ENCODE measurements at regions not wholly inside any gene's neighbourhood (a gene's known extent, or its start where the extent isn't known, plus 50 kb on each side); places are given as distances from the start of the nearest gene placed in this dataset.

- TF ChIP-seq ZNF23 (tag by site-specific recombination; IDR thresholded peaks at IDR 0.05; ENCODE audit: borderline replicate concordance) (no peak), ZNF394 (tag by site-specific recombination; IDR thresholded peaks at IDR 0.05; ENCODE audit: borderline replicate concordance) (no peak), ZEB2 (tag by site-specific recombination; IDR thresholded peaks at IDR 0.05) (no peak)
These were observed 232.7 kb upstream of the ATP10A start (continued) for GRCh38 chr15:26095710-26096330.

GRCh38 chr15:26091184-26091583 is 228.1 kb upstream of the ATP10A start:
- TF ChIP-seq BCL11B (tag by site-specific recombination; IDR thresholded peaks at IDR 0.05; ENCODE audit: low read depth) (no peak), ZNF311 (tag by site-specific recombination; IDR thresholded peaks at IDR 0.05; ENCODE audit: borderline replicate concordance) (no peak), ZNF837 (tag by site-specific recombination; IDR thresholded peaks at IDR 0.05) (no peak), TCF7L2 (IDR thresholded peaks at IDR 0.05; ENCODE audit: borderline replicate concordance, low read depth, low read length) (no peak), ZXDB (tag by site-specific recombination; IDR thresholded peaks at IDR 0.05) (no peak), ZBTB11 (tag by site-specific recombination; conservative IDR thresholded peaks at IDR 0.05; ENCODE audit: low read depth) (no peak), TSHZ1 (tag by site-specific recombination; IDR thresholded peaks at IDR 0.05; ENCODE audit: borderline replicate concordance) (no peak), WT1 (tag by site-specific recombination; IDR thresholded peaks at IDR 0.05) (no peak), ZNF777 (tag by site-specific recombination; IDR thresholded peaks at IDR 0.05; ENCODE audit: borderline replicate concordance) (no peak), ZNF18 (tag by site-specific recombination; IDR thresholded peaks at IDR 0.05) (no peak)
- ChIA-PET CTCF (interaction anchor here (0.6 kb wide), 1 partner anchor 160 kb away, joined by 3 read pairs; no protein-coding TSS in a partner anchor), POLR2A (no interaction called here)
- Histone ChIP-seq H3K27ac (ENCODE audit: extremely low read depth, low read depth, low read length) (no peak overlapping the region), H3K36me3 (ENCODE audit: control insufficient read depth in 2 of 2, insufficient read depth in 1 of 2, low read length in 2 of 2) (no peaks in the 10 kb centered on the region), H3K4me1 (ENCODE audit: control insufficient read depth, insufficient read depth, low read length) (no peaks in the 10 kb centered on the region), H3K4me3 (ENCODE audit: low read depth, low read length) (no peak overlapping the region), H3K9me3 (ENCODE audit: control insufficient read depth, insufficient read depth, low read depth, low read length) (no peaks in the 10 kb centered on the region)

GRCh38 chr15:26087881-26088280 is 224.8 kb upstream of the ATP10A start:
- CTCF ChIA-PET, result no interaction called here
- TF ChIP-seq ZNF266 (tag by site-specific recombination; IDR thresholded peaks at IDR 0.05; ENCODE audit: low read depth) (no peak), ZNF530 (tag by site-specific recombination; IDR thresholded peaks at IDR 0.05; ENCODE audit: low read depth) (no peak), GFI1B (tag by site-specific recombination; IDR thresholded peaks at IDR 0.05) (no peak), PBX3 (CRISPR knock-in tag; IDR thresholded peaks at IDR 0.05) (no peak), ZNF148 (tag by site-specific recombination; IDR thresholded peaks at IDR 0.05; ENCODE audit: borderline replicate concordance) (no peak), ZSCAN30 (tag by site-specific recombination; IDR thresholded peaks at IDR 0.05) (no peak), ZNF416 (tag by site-specific recombination; IDR thresholded peaks at IDR 0.05) (no peak), SP3 (tag by site-specific recombination; IDR thresholded peaks at IDR 0.05) (no peak), ZNF23 (tag by site-specific recombination; IDR thresholded peaks at IDR 0.05; ENCODE audit: borderline replicate concordance) (no peak)

More at GRCh38 chr15:26087881-26088280, 224.8 kb upstream of the ATP10A start:
- POLR2A ChIA-PET, result no interaction called here
- H3K9me3 ChIP-seq (ENCODE audit: control insufficient read depth, insufficient read depth, low read depth, low read length), result no peaks in the 10 kb centered on the region
- H3K4me1 ChIP-seq (ENCODE audit: control insufficient read depth, insufficient read depth, low read length), result no peaks in the 10 kb centered on the region
- no peak overlapping the region for H3K4me3 ChIP-seq (ENCODE audit: low read depth, low read length)
- no peak overlapping the region for H3K27ac ChIP-seq (ENCODE audit: extremely low read depth, low read depth, low read length)
- no peaks in the 10 kb centered on the region for H3K36me3 ChIP-seq (ENCODE audit: control insufficient read depth in 2 of 2, insufficient read depth in 1 of 2, low read length in 2 of 2)

Data from HEK293 (cell line).